HEK293T (cell line): ENCODE measurements at regions not wholly inside any gene's neighbourhood (a gene's known extent, or its start where the extent isn't known, plus 50 kb on each side); places are given as distances from the start of the nearest gene placed in this dataset.

Experiments
- ARNT ChIP-seq: fragments of 450-650 bp; IDR thresholded peaks from 2 replicates; pipeline ENCODE4 v1.6.1; 2017; ENCODE audit warnings: mild to moderate bottlenecking
- BHLHE40 ChIP-seq: fragments of 450-650 bp; IDR thresholded peaks from 2 replicates; pipeline ENCODE4 v1.6.1; 2016; ENCODE audit warnings: mild to moderate bottlenecking, moderate library complexity, borderline replicate concordance
- FOXM1 ChIP-seq: fragments of 450-650 bp; IDR thresholded peaks from 2 replicates; pipeline ENCODE4 v1.6.1; 2017; ENCODE audit warnings: mild to moderate bottlenecking, borderline replicate concordance
- TARDBP ChIP-seq: fragments of 450-650 bp; IDR thresholded peaks from 2 replicates; pipeline ENCODE4 v1.6.1; 2016
- TF ChIP-seq, protein P1 (sequence below): fragments of 450-650 bp; IDR thresholded peaks from 2 replicates; pipeline ENCODE4 v1.6.1; 2016

DNA sequence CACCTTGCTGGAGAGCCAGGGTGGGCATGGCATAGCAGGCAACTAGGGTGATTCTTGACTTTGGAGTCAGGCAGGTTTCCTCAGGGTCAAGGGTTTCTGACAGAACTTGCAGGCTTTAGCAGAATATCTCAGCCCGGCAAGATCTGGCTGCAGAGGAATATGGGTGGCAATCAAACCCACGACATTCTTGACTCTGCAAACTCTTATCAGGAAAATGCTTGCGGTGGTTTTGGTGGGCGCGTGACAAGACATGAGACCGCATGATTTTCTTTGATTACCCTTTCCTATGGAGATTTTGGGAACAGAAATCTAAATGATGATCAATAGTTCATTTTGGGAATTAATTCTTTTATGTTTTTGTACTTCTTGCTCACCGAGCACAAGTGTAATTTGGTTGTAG is 449.5 kb downstream of the VRK1 start:
- TF ChIP-seq TARDBP (no peak), BHLHE40 (no peak), FOXM1 (no peak), ARNT (no peak)
- TF ChIP-seq, protein P1, sequence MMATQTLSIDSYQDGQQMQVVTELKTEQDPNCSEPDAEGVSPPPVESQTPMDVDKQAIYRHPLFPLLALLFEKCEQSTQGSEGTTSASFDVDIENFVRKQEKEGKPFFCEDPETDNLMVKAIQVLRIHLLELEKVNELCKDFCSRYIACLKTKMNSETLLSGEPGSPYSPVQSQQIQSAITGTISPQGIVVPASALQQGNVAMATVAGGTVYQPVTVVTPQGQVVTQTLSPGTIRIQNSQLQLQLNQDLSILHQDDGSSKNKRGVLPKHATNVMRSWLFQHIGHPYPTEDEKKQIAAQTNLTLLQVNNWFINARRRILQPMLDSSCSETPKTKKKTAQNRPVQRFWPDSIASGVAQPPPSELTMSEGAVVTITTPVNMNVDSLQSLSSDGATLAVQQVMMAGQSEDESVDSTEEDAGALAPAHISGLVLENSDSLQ: no peak
